ENCODE measurements at regions not wholly inside any gene's neighbourhood (a gene's known extent, or its start where the extent isn't known, plus 50 kb on each side); places are given as distances from the start of the nearest gene placed in this dataset.

DNA sequence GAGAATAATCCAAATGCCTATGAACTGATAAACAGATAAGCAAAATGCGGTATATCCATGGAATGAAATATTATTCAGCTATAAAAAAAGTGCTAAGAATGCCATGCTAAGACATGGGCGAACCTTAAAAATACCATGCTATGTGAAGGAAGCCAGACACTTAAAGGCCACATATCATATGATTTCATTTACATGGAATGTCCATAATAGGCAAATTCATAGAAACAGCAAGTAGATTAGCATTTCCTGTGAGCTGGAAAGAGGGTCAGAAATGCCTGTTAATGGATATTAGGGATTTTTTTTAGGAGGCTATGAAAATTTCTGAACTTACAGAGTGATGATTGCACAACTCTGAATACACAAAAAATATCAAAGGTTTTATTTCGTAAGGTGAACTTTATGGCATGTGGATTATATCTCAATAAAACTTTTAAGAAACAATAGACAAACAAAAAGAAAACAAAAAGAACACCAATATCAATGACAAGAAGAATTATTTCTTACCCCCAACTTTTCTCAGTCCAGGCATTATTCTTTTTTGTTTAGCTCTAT lies 1207.7 kb downstream of the SUCLG1 start:
- TF ChIP-seq, protein P1, sequence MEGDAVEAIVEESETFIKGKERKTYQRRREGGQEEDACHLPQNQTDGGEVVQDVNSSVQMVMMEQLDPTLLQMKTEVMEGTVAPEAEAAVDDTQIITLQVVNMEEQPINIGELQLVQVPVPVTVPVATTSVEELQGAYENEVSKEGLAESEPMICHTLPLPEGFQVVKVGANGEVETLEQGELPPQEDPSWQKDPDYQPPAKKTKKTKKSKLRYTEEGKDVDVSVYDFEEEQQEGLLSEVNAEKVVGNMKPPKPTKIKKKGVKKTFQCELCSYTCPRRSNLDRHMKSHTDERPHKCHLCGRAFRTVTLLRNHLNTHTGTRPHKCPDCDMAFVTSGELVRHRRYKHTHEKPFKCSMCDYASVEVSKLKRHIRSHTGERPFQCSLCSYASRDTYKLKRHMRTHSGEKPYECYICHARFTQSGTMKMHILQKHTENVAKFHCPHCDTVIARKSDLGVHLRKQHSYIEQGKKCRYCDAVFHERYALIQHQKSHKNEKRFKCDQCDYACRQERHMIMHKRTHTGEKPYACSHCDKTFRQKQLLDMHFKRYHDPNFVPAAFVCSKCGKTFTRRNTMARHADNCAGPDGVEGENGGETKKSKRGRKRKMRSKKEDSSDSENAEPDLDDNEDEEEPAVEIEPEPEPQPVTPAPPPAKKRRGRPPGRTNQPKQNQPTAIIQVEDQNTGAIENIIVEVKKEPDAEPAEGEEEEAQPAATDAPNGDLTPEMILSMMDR (IDR thresholded peaks at IDR 0.05; ENCODE audit: low read length): no peak
- TF ChIP-seq EZH2 (IDR thresholded peaks at IDR 0.05; ENCODE audit: borderline replicate concordance, low read length): no peak
